Stimulated activated CD4-positive, alpha-beta T cell treated with anti-CD3 and anti-CD28 coated beads, Interleukin-1b, Interleukin-23, amount 100 ng/mL, for 24 hours (primary cell): ENCODE measurements at regions not wholly inside any gene's neighbourhood (a gene's known extent, or its start where the extent isn't known, plus 50 kb on each side); places are given as distances from the start of the nearest gene placed in this dataset.

Source experiments
- DNase-seq, 4 experiments: peaks; one replicate each; pipeline ENCODE4 v3.0.0-alpha.2; 2020; ENCODE audit warnings: low read depth in 4 of 4, low spot score in 1 of 4

- DNase-seq = no peak
Measured at GRCh38 chr1:195450794-195451193, 1157.4 kb downstream of the KCNT2 start.

- DNase-seq = no peak
Measured at GRCh38 chr1:195439661-195440060, 1168.6 kb downstream of the KCNT2 start.

- no peak for DNase-seq
Measured at GRCh38 chr1:195434566-195435203, 1173.6 kb downstream of the KCNT2 start.

GRCh38 chr1:195430826-195431225 is 1177.4 kb downstream of the KCNT2 start:
- DNase-seq = no peak

GRCh38 chr1:195428927-195429326 is 1179.3 kb downstream of the KCNT2 start:
- DNase-seq = no peak

- DNase-seq = no peak
Measured at GRCh38 chr1:195415584-195415983, 1192.7 kb downstream of the KCNT2 start.

- DNase-seq = no peak
Measured at GRCh38 chr1:195394567-195394966, 1213.7 kb downstream of the KCNT2 start.

GRCh38 chr1:195376190-195376589 is 1232.0 kb downstream of the KCNT2 start:
- no peak for DNase-seq

GRCh38 chr1:195373856-195374255 is 1234.4 kb downstream of the KCNT2 start:
- no peak for DNase-seq

- DNase-seq = no peak
Measured at GRCh38 chr1:195345149-195345548, 1263.1 kb downstream of the KCNT2 start.

- DNase-seq = no peak
Measured at GRCh38 chr1:195337646-195338045, 1270.6 kb downstream of the KCNT2 start.

GRCh38 chr1:195336812-195337211 is 1271.4 kb downstream of the KCNT2 start:
- no peak for DNase-seq

GRCh38 chr1:195335541-195335940 is 1272.7 kb downstream of the KCNT2 start:
- DNase-seq = no peak

- DNase-seq = no peak
Measured at GRCh38 chr1:195332102-195332501, 1276.1 kb downstream of the KCNT2 start.

- DNase-seq = no peak
Measured at GRCh38 chr1:195328681-195329080, 1279.6 kb downstream of the KCNT2 start.

- no peak for DNase-seq
Measured at GRCh38 chr1:195328102-195328501, 1280.1 kb downstream of the KCNT2 start.

GRCh38 chr1:195327361-195327760 is 1280.9 kb downstream of the KCNT2 start:
- DNase-seq = no peak

GRCh38 chr1:195326325-195326724 is 1281.9 kb downstream of the KCNT2 start:
- no peak for DNase-seq

- DNase-seq = no peak
Measured at GRCh38 chr1:195325181-195325580, 1283.1 kb downstream of the KCNT2 start.

- DNase-seq = no peak
Measured at GRCh38 chr1:195306281-195306680, 1302.0 kb downstream of the KCNT2 start.

- no peak for DNase-seq
Measured at GRCh38 chr1:195294911-195295310, 1313.3 kb downstream of the KCNT2 start.

GRCh38 chr1:195278644-195279043 is 1329.6 kb downstream of the KCNT2 start:
- no peak for DNase-seq

- no peak for DNase-seq
Measured at GRCh38 chr1:195275710-195276109, 1332.5 kb downstream of the KCNT2 start.

- DNase-seq = no peak
Measured at GRCh38 chr1:195251900-195252299, 1356.3 kb downstream of the KCNT2 start.
